B cell (primary cell): ENCODE measurements at regions not wholly inside any gene's neighbourhood (a gene's known extent, or its start where the extent isn't known, plus 50 kb on each side); places are given as distances from the start of the nearest gene placed in this dataset.

Source experiments
- ATAC-seq: fragments of 200-7000 bp; cut with Tn5 transposase; one replicate; pipeline ENCODE4 v1.10.0; 2021; ENCODE audit warnings: low read depth, mild to moderate bottlenecking, moderate number of reproducible peaks, moderate library complexity
- CTCF ChIA-PET: fragments of 350-600 bp; sonication (Branson Sonifier 250); formaldehyde crosslinking; loops from one replicate; lab custom pipeline; 2021; ENCODE audit warnings: antibody characterized with exemption, inconsistent platforms; lab: Charles Lee
- POLR2A ChIA-PET: fragments of 350-600 bp; sonication (Branson Sonifier 250); formaldehyde crosslinking; loops from one replicate; lab custom pipeline; 2021; ENCODE audit warnings: antibody characterized with exemption; lab: Charles Lee
- DNase-seq: peaks from one replicate; pipeline ENCODE4 v3.0.0; 2013
- H2AFZ ChIP-seq: 2 replicates; pipeline ENCODE4 v1.6.1; 2012; ENCODE audit warnings: mild to moderate bottlenecking, low read depth, low read length; ENCODE audit not compliant: insufficient read depth, poor library complexity, severe bottlenecking
- H3K27ac ChIP-seq, 2 donors: 1 replicate in 1 of 2; 2 replicates in 1 of 2; pipeline ENCODE4 v1.5.1; 2012 to 2013; ENCODE audit warnings: low read length in 2 of 2, mild to moderate bottlenecking in 2 of 2, moderate library complexity in 1 of 2
- H3K27me3 ChIP-seq, 4 experiments: fragments of 200-600 bp in 1 of 4; sonication (generic) in 1 of 4; replicated peaks in 1 of 4; 1 replicate in 2 of 4; 2 replicates in 2 of 4; pipeline versions ENCODE4 v1.6.1 to v1.7.0; 2013 to 2016; ENCODE audit warnings: low read length in 3 of 4, mild to moderate bottlenecking in 2 of 4, mixed read lengths in 1 of 4, moderate library complexity in 1 of 4; ENCODE audit not compliant: insufficient read depth in 4 of 4, control insufficient read depth in 3 of 4; ENCODE audit errors: control extremely low read depth in 1 of 4
- H3K36me3 ChIP-seq, 2 experiments: replicated peaks in 1 of 2; 1 replicate in 1 of 2; 2 replicates in 1 of 2; pipeline versions ENCODE4 v1.6.1 to v1.7.1; 2013; ENCODE audit warnings: low read length in 1 of 2; ENCODE audit not compliant: insufficient read depth in 2 of 2, control insufficient read depth in 1 of 2; ENCODE audit errors: control extremely low read depth in 1 of 2, extremely low read depth in 1 of 2
- H3K4me1 ChIP-seq, 2 donors: fragments of 200-600 bp in 1 of 2; sonication (generic) in 1 of 2; 1 replicate in 1 of 2; 2 replicates in 1 of 2; pipeline versions ENCODE4 v1.5.1 to v1.6.1; 2013 to 2017; ENCODE audit warnings: low read length in 2 of 2; ENCODE audit not compliant: control insufficient read depth in 2 of 2, insufficient read depth in 2 of 2
- H3K4me2 ChIP-seq: replicated peaks from 2 replicates; pipeline ENCODE3; 2012; ENCODE audit warnings: mild to moderate bottlenecking, low read depth, low read length; ENCODE audit not compliant: poor library complexity, severe bottlenecking
- H3K4me3 ChIP-seq, 5 experiments: fragments of 200-600 bp in 1 of 5; sonication (generic) in 1 of 5; 1 replicate in 3 of 5; 2 replicates in 2 of 5; pipeline versions ENCODE4 v1.5.1 to v1.7.0; 2011 to 2016; ENCODE audit warnings: low read length in 4 of 5, mild to moderate bottlenecking in 4 of 5, low read depth in 2 of 5, control low read depth in 1 of 5, moderate library complexity in 1 of 5; ENCODE audit not compliant: insufficient read depth in 1 of 5; ENCODE audit errors: control extremely low read depth in 1 of 5, extremely low read depth in 1 of 5
- H3K79me2 ChIP-seq: fragments of 200-600 bp; sonication (generic); one replicate; pipeline ENCODE4 v1.6.0; 2016; ENCODE audit warnings: low read length; ENCODE audit not compliant: control insufficient read depth, insufficient read depth
- H3K9ac ChIP-seq: fragments of 200-600 bp; sonication (generic); 2 replicates; pipeline ENCODE4 v1.6.1; 2017; ENCODE audit warnings: mild to moderate bottlenecking, low read length, moderate library complexity
- H3K9me3 ChIP-seq, 3 donors: one replicate each; pipeline versions ENCODE4 v1.6.1 to v1.7.1; 2013; ENCODE audit warnings: low read length in 2 of 3; ENCODE audit not compliant: control insufficient read depth in 2 of 3, insufficient read depth in 1 of 3; ENCODE audit errors: control extremely low read depth in 1 of 3
- H4K20me1 ChIP-seq: 2 replicates; pipeline ENCODE4 v1.6.0; 2012; ENCODE audit warnings: mild to moderate bottlenecking, low read length; ENCODE audit not compliant: insufficient read depth, control insufficient read depth, poor library complexity, severe bottlenecking
- H3K27ac Mint-ChIP-seq: one replicate; pipeline ENCODE4 v1.8.0; 2021; ENCODE audit warnings: mixed read lengths
- H3K27me3 Mint-ChIP-seq: one replicate; pipeline ENCODE4 v1.8.0; 2021; ENCODE audit warnings: mixed read lengths
- H3K4me1 Mint-ChIP-seq: one replicate; pipeline ENCODE4 v1.8.0; 2021; ENCODE audit warnings: mixed read lengths
- H3K4me3 Mint-ChIP-seq: one replicate; pipeline ENCODE4 v1.8.0; 2021; ENCODE audit warnings: mixed read lengths
- H3K9me3 Mint-ChIP-seq: one replicate; pipeline ENCODE4 v1.8.0; 2022; ENCODE audit warnings: mixed read lengths; ENCODE audit not compliant: insufficient read depth
- CTCF ChIP-seq: fragments of 200-600 bp; IDR thresholded peaks from one replicate; pipeline ENCODE4 v1.8.0; 2022; ENCODE audit warnings: antibody characterized with exemption, mild to moderate bottlenecking
- EZH2 ChIP-seq: IDR thresholded peaks from 2 replicates; pipeline ENCODE4 v1.6.1; 2012; ENCODE audit warnings: borderline replicate concordance, low read depth, mild to moderate bottlenecking, moderate library complexity, low read length; ENCODE audit not compliant: insufficient read depth, poor library complexity, severe bottlenecking
- WGBS: methylation state at CpG from one replicate; pipeline ENCODE4 v1.1.5; 2013; ENCODE audit warnings: missing lambda C conversion rate; ENCODE audit not compliant: insufficient coverage; 5-methylcytosine and 5-hydroxymethylcytosine counted together
- intact Hi-C: fragments of 100-400 bp; cut with micrococcal nuclease; formaldehyde crosslinking; loops from one replicate; pipeline ENCODE4 v1.10.0; 2022

- H3K9me3 Mint-ChIP-seq, result peaks cover 5% of the 10 kb centered on the region
- H3K27ac ChIP-seq, result no peak overlapping the region
- H3K4me3 Mint-ChIP-seq, result no peak overlapping the region
- H3K27ac Mint-ChIP-seq, result no peak overlapping the region
- ATAC-seq (no peak), DNase-seq (no peak)
- no peak overlapping the region for H3K4me3 ChIP-seq
- no peak overlapping the region for H2AFZ ChIP-seq
- no peaks in the 10 kb centered on the region for H3K79me2 ChIP-seq
- ChIA-PET POLR2A (no interaction called here), CTCF (no interaction called here)
- no peaks in the 10 kb centered on the region for H4K20me1 ChIP-seq
- H3K27me3 ChIP-seq, result no peaks in the 10 kb centered on the region
- no peaks in the 10 kb centered on the region for H3K27me3 Mint-ChIP-seq
- no peak overlapping the region for H3K4me2 ChIP-seq
- no peak overlapping the region for H3K9ac ChIP-seq
- TF ChIP-seq CTCF (no peak), EZH2 (no peak)
- no peaks in the 10 kb centered on the region for H3K9me3 ChIP-seq
- H3K4me1 Mint-ChIP-seq, result no peaks in the 10 kb centered on the region
- no peaks in the 10 kb centered on the region for H3K4me1 ChIP-seq
- no peaks in the 10 kb centered on the region for H3K36me3 ChIP-seq
- intact Hi-C loops, result no loop called here
Measured at GRCh38 chr13:90833951-90834350, 513.5 kb upstream of the MIR17HG start.

- Histone ChIP-seq H3K4me2 (no peak overlapping the region), H3K4me1 (no peaks in the 10 kb centered on the region), H3K79me2 (no peaks in the 10 kb centered on the region), H2AFZ (no peak overlapping the region), H3K9me3 (no peaks in the 10 kb centered on the region), H3K27me3 (no peaks in the 10 kb centered on the region), H3K27ac (no peak overlapping the region), H3K36me3 (no peaks in the 10 kb centered on the region), H4K20me1 (no peaks in the 10 kb centered on the region), H3K9ac (no peak overlapping the region), H3K4me3 (no peak overlapping the region)
- ChIA-PET CTCF (no interaction called here), POLR2A (no interaction called here)
- intact Hi-C loops, result no loop called here
- peaks cover 5% of the 10 kb centered on the region for H3K9me3 Mint-ChIP-seq
- no peak overlapping the region for H3K27ac Mint-ChIP-seq
- ATAC-seq, result no peak
- H3K27me3 Mint-ChIP-seq, result no peaks in the 10 kb centered on the region
- H3K4me1 Mint-ChIP-seq, result no peaks in the 10 kb centered on the region
- TF ChIP-seq CTCF, result no peak
- TF ChIP-seq EZH2, result no peak
- no peak overlapping the region for H3K4me3 Mint-ChIP-seq
- WGBS, result no CpG with 5 or more reads among the region's 5 CpGs
- DNase-seq, result no peak
Measured at GRCh38 chr13:90834700-90835099, 512.8 kb upstream of the MIR17HG start.
